ENCODE measurements at regions not wholly inside any gene's neighbourhood (a gene's known extent, or its start where the extent isn't known, plus 50 kb on each side); places are given as distances from the start of the nearest gene placed in this dataset.

DNA sequence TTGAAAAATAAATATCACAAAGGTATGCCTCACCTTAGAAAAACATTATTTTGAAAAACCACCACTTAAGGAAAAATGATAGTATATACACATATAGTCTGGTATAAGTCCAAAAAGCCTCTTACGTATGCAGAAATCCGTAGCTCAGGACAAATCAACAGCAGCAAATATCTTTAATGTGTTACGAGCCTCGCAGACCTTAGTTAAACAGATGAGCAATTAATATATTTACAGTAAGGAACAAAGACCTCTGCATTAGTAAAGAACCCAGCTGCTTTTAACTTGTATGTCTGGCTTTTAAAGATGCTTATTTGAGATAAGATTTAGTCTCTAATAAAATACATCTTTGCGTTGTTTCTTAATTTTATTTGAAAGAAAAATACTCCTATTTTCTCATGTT, 79.9 kb upstream of the CHRM3 start:
- Histone ChIP-seq H3K4me3 (no peak overlapping the region), H3K9me2 (ENCODE audit: insufficient read depth) (no peaks in the 10 kb centered on the region), H3K36me3 (ENCODE audit: low read depth) (no peaks in the 10 kb centered on the region), H2AFZ (no peak overlapping the region), H3F3A (ENCODE audit: insufficient read depth, low read depth) (no peaks in the 10 kb centered on the region), H3K9me3 (ENCODE audit: insufficient read depth, low read depth) (no peaks in the 10 kb centered on the region; the same call in 1 of the 2 replicates), H3K27ac (no peak overlapping the region), H3K4me2 (no peak overlapping the region), H3K27me3 (ENCODE audit: insufficient read depth, low read depth) (no peaks in the 10 kb centered on the region), H4K20me1 (ENCODE audit: insufficient read depth) (no peaks in the 10 kb centered on the region), H3K4me1 (replicated peaks; ENCODE audit: insufficient read depth) (no peaks in the 10 kb centered on the region), H3K79me2 (ENCODE audit: low read depth) (no peaks in the 10 kb centered on the region)
- no peak for DNase-seq
- no TSS peak for BruUV-seq (replicated peaks)
- ChIA-PET CTCF (no interaction called here), POLR2A (ENCODE audit: unreplicated experiment) (no interaction called here)
- intact Hi-C loops (cut with micrococcal nuclease; ENCODE audit: unreplicated experiment) = no loop called here
- TF ChIP-seq EZH2 (IDR thresholded peaks at IDR 0.05; ENCODE audit: low read depth) = no peak
- TF ChIP-seq CTCF (conservative IDR thresholded peaks at IDR 0.05) = no peak

DNA sequence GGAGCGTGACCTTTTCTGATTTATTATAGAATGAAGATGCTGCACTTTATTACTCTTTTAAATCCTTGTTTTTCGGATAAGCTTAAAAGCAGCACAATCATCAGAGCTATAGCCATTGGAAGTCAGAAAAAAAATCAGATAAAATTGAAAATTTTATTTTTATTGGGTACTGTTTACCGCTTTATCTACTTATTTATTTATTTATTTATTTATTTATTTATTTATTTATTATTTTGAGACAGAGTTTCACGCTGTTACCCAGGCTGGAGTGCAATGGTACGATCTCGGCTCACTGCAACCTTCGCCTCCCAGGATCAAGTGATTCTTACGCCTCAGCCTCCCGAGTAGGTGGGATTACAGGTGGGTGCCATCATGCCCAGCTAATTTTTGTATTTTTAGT, 83.1 kb upstream of the CHRM3 start:
- ChIA-PET POLR2A (ENCODE audit: unreplicated experiment) (no interaction called here), CTCF (no interaction called here)
- Histone ChIP-seq H3K4me3 (no peak overlapping the region), H3K9me3 (ENCODE audit: insufficient read depth, low read depth) (no peaks in the 10 kb centered on the region; the same call in 1 of the 2 replicates), H4K20me1 (ENCODE audit: insufficient read depth) (no peaks in the 10 kb centered on the region), H3K9me2 (ENCODE audit: insufficient read depth) (no peaks in the 10 kb centered on the region), H2AFZ (no peak overlapping the region), H3K27ac (no peak overlapping the region), H3F3A (ENCODE audit: insufficient read depth, low read depth) (no peaks in the 10 kb centered on the region), H3K36me3 (ENCODE audit: low read depth) (no peaks in the 10 kb centered on the region), H3K4me2 (no peak overlapping the region), H3K79me2 (ENCODE audit: low read depth) (no peaks in the 10 kb centered on the region), H3K27me3 (ENCODE audit: insufficient read depth, low read depth) (no peaks in the 10 kb centered on the region), H3K4me1 (replicated peaks; ENCODE audit: insufficient read depth) (no peaks in the 10 kb centered on the region)
- intact Hi-C loops (cut with micrococcal nuclease; ENCODE audit: unreplicated experiment) = no loop called here
- DNase-seq = no peak
- TF ChIP-seq EZH2 (IDR thresholded peaks at IDR 0.05; ENCODE audit: low read depth) (no peak), CTCF (conservative IDR thresholded peaks at IDR 0.05) (no peak)
- no TSS peak for BruUV-seq (replicated peaks)

DNA sequence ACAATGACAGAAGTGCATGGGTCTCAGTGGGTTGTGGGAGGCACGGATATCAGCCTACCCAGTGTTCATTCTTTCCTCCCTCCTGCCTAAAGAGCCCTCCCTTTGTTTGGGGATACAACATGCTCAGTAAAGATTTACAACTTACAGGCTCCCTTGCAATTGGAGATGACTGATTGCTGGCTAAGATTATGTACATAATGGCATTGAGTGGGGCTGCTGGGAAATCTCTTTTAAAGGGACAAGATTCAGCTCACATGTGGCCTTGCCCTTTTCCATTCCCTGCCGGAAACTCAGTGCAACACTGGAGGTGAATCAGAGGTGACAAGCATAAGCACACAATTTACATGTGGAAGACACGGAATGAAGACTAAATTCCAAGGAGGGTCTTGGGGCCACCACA, 83.7 kb upstream of the CHRM3 start:
- no peaks in the 10 kb centered on the region for H3K36me3 ChIP-seq (ENCODE audit: low read depth)
- no peaks in the 10 kb centered on the region for H3K4me1 ChIP-seq (replicated peaks; ENCODE audit: insufficient read depth)
- ChIA-PET CTCF (no interaction called here), POLR2A (ENCODE audit: unreplicated experiment) (no interaction called here)
- no peak overlapping the region for H3K4me3 ChIP-seq
- no peak overlapping the region for H3K27ac ChIP-seq
- no peak overlapping the region for H2AFZ ChIP-seq
- H3K27me3 ChIP-seq (ENCODE audit: insufficient read depth, low read depth) = no peaks in the 10 kb centered on the region
- H3K4me2 ChIP-seq = no peak overlapping the region
- H3K9me3 ChIP-seq (ENCODE audit: insufficient read depth, low read depth) = no peaks in the 10 kb centered on the region
- TF ChIP-seq EZH2 (IDR thresholded peaks at IDR 0.05; ENCODE audit: low read depth) (no peak), CTCF (conservative IDR thresholded peaks at IDR 0.05) (no peak)
- H3K9me2 ChIP-seq (ENCODE audit: insufficient read depth) = no peaks in the 10 kb centered on the region
- intact Hi-C loops (cut with micrococcal nuclease; ENCODE audit: unreplicated experiment) = no loop called here
- H4K20me1 ChIP-seq (ENCODE audit: insufficient read depth) = no peaks in the 10 kb centered on the region
- no TSS peak for BruUV-seq (replicated peaks)
- H3F3A ChIP-seq (ENCODE audit: insufficient read depth, low read depth) = no peaks in the 10 kb centered on the region
- no peak for DNase-seq
- H3K79me2 ChIP-seq (ENCODE audit: low read depth) = no peaks in the 10 kb centered on the region
